Vagina (tissue), 2 donors: ENCODE measurements at regions not wholly inside any gene's neighbourhood (a gene's known extent, or its start where the extent isn't known, plus 50 kb on each side); places are given as distances from the start of the nearest gene placed in this dataset.

Source experiments
- DNase-seq, 2 donors: peaks; one replicate each; pipeline ENCODE4 v3.0.0-alpha.2; 2017; ENCODE audit errors: extremely low spot score in 2 of 2
- H3K27ac ChIP-seq: fragments of 200-600 bp; sonication (generic); one replicate; pipeline ENCODE4 v1.5.1; 2019
- H3K27me3 ChIP-seq: fragments of 200-600 bp; sonication (generic); one replicate; pipeline ENCODE4 v1.5.1; 2019
- H3K36me3 ChIP-seq, 2 donors: fragments of 200-600 bp; sonication (generic); one replicate each; pipeline ENCODE4 v1.5.1; 2017 to 2019
- H3K4me1 ChIP-seq: fragments of 200-600 bp; sonication (generic); one replicate; pipeline ENCODE4 v1.5.1; 2019
- H3K4me3 ChIP-seq, 2 donors: fragments of 200-600 bp; sonication (generic); 1 replicate in 1 of 2; 2 replicates in 1 of 2; pipeline ENCODE4 v1.5.1; 2016 to 2019
- H3K9me3 ChIP-seq: fragments of 200-600 bp; sonication (generic); one replicate; pipeline ENCODE4 v1.5.1; 2019
- POLR2A ChIP-seq, 2 donors: fragments of 450-650 bp; IDR thresholded peaks; one replicate each; pipeline ENCODE4 v1.6.1; 2017; ENCODE audit warnings: antibody characterized with exemption in 2 of 2, mild to moderate bottlenecking in 2 of 2, moderate library complexity in 2 of 2
- POLR2AphosphoS5 ChIP-seq, 2 donors: sonication (generic); formaldehyde crosslinking; IDR thresholded peaks; one replicate each; pipeline ENCODE4 v1.9.0; 2017; ENCODE audit warnings: antibody characterized with exemption in 2 of 2, mild to moderate bottlenecking in 2 of 2, low read depth in 1 of 2; ENCODE audit not compliant: insufficient read depth in 1 of 2
- intact Hi-C: fragments of 100-400 bp; cut with DNase I; formaldehyde crosslinking; loops from one replicate; pipeline ENCODE4 v1.15.1; 2023
- TF ChIP-seq, protein P1 (sequence below), 3 experiments: fragments of 450-650 bp in 2 of 3; fragments of 200-600 bp in 1 of 3; sonication (generic) in 1 of 3; IDR thresholded peaks; one replicate each; pipeline ENCODE4 v1.5.1; 2017 to 2019; ENCODE audit warnings: antibody characterized with exemption in 3 of 3, mild to moderate bottlenecking in 2 of 3, moderate library complexity in 2 of 3

DNA sequence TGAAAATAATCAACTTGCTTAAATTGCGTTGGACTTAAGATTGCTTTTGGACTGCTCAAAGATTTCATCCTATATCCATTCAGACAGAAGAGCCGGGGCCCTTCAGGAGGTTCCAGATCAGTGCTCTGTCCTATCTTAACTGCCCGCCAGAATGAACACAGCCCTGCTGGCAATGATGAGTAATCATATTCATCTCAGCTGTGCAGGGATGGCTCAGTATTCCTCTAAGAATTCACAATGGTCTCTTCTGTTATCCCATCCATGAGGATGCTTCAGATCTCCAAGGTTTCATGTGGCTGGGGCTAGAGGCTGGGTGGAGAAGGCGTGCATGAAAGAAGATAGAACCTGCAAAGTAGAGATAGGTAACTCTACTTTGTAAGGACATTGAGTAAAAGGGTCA, 80.0 kb upstream of the NPVF start:
- no peaks in the 10 kb centered on the region for H3K36me3 ChIP-seq
- TF ChIP-seq, protein P1, sequence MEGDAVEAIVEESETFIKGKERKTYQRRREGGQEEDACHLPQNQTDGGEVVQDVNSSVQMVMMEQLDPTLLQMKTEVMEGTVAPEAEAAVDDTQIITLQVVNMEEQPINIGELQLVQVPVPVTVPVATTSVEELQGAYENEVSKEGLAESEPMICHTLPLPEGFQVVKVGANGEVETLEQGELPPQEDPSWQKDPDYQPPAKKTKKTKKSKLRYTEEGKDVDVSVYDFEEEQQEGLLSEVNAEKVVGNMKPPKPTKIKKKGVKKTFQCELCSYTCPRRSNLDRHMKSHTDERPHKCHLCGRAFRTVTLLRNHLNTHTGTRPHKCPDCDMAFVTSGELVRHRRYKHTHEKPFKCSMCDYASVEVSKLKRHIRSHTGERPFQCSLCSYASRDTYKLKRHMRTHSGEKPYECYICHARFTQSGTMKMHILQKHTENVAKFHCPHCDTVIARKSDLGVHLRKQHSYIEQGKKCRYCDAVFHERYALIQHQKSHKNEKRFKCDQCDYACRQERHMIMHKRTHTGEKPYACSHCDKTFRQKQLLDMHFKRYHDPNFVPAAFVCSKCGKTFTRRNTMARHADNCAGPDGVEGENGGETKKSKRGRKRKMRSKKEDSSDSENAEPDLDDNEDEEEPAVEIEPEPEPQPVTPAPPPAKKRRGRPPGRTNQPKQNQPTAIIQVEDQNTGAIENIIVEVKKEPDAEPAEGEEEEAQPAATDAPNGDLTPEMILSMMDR (IDR thresholded peaks at IDR 0.05), result no peak
- TF ChIP-seq POLR2AphosphoS5 (IDR thresholded peaks at IDR 0.05; ENCODE audit: insufficient read depth in 1 of 2, low read depth in 1 of 2) (no peak), POLR2A (IDR thresholded peaks at IDR 0.05) (no peak)
- DNase-seq, result no peak
- intact Hi-C loops, result no loop called here
- H3K27me3 ChIP-seq, result no peaks in the 10 kb centered on the region
- no peak overlapping the region for H3K4me3 ChIP-seq
- H3K9me3 ChIP-seq, result no peaks in the 10 kb centered on the region
- peaks cover 7% of the 10 kb centered on the region for H3K4me1 ChIP-seq
- no peak overlapping the region for H3K27ac ChIP-seq

- Histone ChIP-seq H3K9me3 (no peaks in the 10 kb centered on the region), H3K27ac (no peak overlapping the region), H3K36me3 (no peaks in the 10 kb centered on the region), H3K4me1 (no peaks in the 10 kb centered on the region), H3K4me3 (no peak overlapping the region), H3K27me3 (no peaks in the 10 kb centered on the region)
- TF ChIP-seq, protein P1 (IDR thresholded peaks at IDR 0.05), result no peak
- TF ChIP-seq POLR2AphosphoS5 (IDR thresholded peaks at IDR 0.05; ENCODE audit: insufficient read depth in 1 of 2, low read depth in 1 of 2) (no peak), POLR2A (IDR thresholded peaks at IDR 0.05) (no peak)
- intact Hi-C loops, result no loop called here
- no peak for DNase-seq
These were observed 80.8 kb upstream of the NPVF start for GRCh38 chr7:25308906-25309705.

DNA sequence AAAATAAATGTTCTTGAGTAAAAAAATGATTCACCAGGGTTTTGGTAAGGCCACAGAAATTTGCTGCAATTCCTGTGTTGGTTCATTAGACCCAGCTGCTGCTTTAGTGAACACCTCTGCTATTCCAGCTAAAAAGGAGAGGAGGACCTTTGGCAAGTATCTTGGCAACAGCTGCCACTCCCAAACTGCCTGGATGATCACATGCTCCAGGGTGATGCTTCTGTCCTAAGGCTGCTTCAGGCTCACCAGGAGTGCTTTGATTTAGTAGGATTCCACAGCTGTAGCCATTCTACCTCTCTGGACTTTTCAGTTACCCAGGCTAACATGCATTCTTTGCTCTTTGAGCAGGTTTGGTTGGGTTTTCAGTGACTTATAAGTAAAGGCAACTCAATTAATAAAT, 82.6 kb upstream of the NPVF start:
- intact Hi-C loops, result no loop called here

DNA sequence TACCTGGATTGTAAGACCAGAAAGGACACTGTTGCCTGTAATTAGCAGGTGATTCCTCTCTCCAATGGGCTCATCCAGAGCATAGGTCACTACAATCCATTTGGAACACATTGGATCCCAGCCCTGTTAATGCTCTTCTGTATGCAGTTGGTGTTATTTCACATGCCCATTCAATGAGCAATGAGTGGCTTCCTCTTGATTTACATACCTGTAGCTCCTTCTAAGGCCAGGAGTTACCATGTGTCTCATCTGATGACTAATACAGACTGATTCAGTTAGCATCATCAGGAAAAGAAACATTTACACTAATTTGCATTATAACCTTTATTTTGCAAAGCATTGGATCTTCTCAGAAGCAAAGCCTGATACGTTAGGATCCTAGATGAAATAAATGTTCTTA, 83.1 kb upstream of the NPVF start:
- no peak for TF ChIP-seq POLR2A (IDR thresholded peaks at IDR 0.05)
- TF ChIP-seq POLR2AphosphoS5 (IDR thresholded peaks at IDR 0.05; ENCODE audit: insufficient read depth in 1 of 2, low read depth in 1 of 2), result no peak
- TF ChIP-seq, protein P1 (IDR thresholded peaks at IDR 0.05), result no peak
- H3K4me1 ChIP-seq, result no peaks in the 10 kb centered on the region
- H3K4me3 ChIP-seq, result no peak overlapping the region
- no peaks in the 10 kb centered on the region for H3K27me3 ChIP-seq
- intact Hi-C loops, result no loop called here
- no peaks in the 10 kb centered on the region for H3K36me3 ChIP-seq
- no peaks in the 10 kb centered on the region for H3K9me3 ChIP-seq
- DNase-seq, result no peak
- H3K27ac ChIP-seq, result no peak overlapping the region

More for the DNA sequence above, 82.6 kb upstream of the NPVF start:
- Histone ChIP-seq H3K9me3 (no peaks in the 10 kb centered on the region), H3K27me3 (no peaks in the 10 kb centered on the region), H3K36me3 (no peaks in the 10 kb centered on the region), H3K4me3 (no peak overlapping the region), H3K4me1 (no peaks in the 10 kb centered on the region), H3K27ac (no peak overlapping the region)
- DNase-seq, result no peak
- TF ChIP-seq POLR2AphosphoS5 (IDR thresholded peaks at IDR 0.05; ENCODE audit: insufficient read depth in 1 of 2, low read depth in 1 of 2) (no peak), POLR2A (IDR thresholded peaks at IDR 0.05) (no peak)
- TF ChIP-seq, protein P1 (IDR thresholded peaks at IDR 0.05), result no peak

DNA sequence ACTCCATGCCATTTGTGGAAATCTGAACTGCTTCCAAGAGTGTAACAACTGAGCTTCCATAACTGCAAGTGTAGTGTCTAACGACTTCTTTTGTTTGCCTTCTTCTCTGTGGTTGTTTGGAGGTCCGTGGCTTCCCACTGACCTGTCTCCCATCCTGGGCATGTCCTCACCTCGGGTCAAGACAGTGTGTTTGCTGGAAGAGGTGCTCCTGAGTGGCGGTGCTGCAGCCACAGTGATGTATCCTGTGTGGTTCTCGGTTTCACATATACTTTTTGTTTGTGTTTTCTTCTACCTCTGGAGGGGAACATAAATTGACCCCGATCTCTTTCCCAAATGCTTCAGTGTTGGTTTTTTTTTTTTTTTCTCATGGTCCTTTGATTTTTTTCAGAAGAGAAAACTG, 84.7 kb upstream of the NPVF start:
- no peak overlapping the region for H3K4me3 ChIP-seq
- DNase-seq, result no peak
- TF ChIP-seq, protein P1 (IDR thresholded peaks at IDR 0.05), result no peak
- TF ChIP-seq POLR2AphosphoS5 (IDR thresholded peaks at IDR 0.05; ENCODE audit: insufficient read depth in 1 of 2, low read depth in 1 of 2) (no peak), POLR2A (IDR thresholded peaks at IDR 0.05) (no peak)
- H3K27ac ChIP-seq, result no peak overlapping the region
- no peaks in the 10 kb centered on the region for H3K4me1 ChIP-seq
- intact Hi-C loops, result no loop called here
- H3K9me3 ChIP-seq, result no peaks in the 10 kb centered on the region
- H3K27me3 ChIP-seq, result no peaks in the 10 kb centered on the region
- no peaks in the 10 kb centered on the region for H3K36me3 ChIP-seq
